ENCODE measurements at regions not wholly inside any gene's neighbourhood (a gene's known extent, or its start where the extent isn't known, plus 50 kb on each side); places are given as distances from the start of the nearest gene placed in this dataset.

- DNase-seq (ENCODE audit: low spot score), result no peak
- ATAC-seq, result no peak
Observed at GRCh38 chr4:173934201-173934600, 349.3 kb downstream of the FBXO8 start.

- ATAC-seq, result no peak
- no peak for DNase-seq (ENCODE audit: low spot score)
Observed at GRCh38 chr4:173932701-173933100, 350.8 kb downstream of the FBXO8 start.

- DNase-seq (ENCODE audit: low spot score) (no peak), ATAC-seq (no peak)
Observed at GRCh38 chr4:173930329-173930967, 353.0 kb downstream of the FBXO8 start.

- no peak for DNase-seq (ENCODE audit: low spot score)
- no peak for ATAC-seq
Observed at GRCh38 chr4:173929921-173930320, 353.5 kb downstream of the FBXO8 start.

- no peak for ATAC-seq
- no peak for DNase-seq (ENCODE audit: low spot score)
Observed at GRCh38 chr4:173924561-173924960, 358.9 kb downstream of the FBXO8 start.

GRCh38 chr4:173919861-173920260, 363.6 kb downstream of the FBXO8 start:
- ATAC-seq (no peak), DNase-seq (ENCODE audit: low spot score) (no peak)

- ATAC-seq (no peak), DNase-seq (ENCODE audit: low spot score) (no peak)
Observed at GRCh38 chr4:173919196-173919595, 364.3 kb downstream of the FBXO8 start.

- DNase-seq (ENCODE audit: low spot score) (no peak), ATAC-seq (no peak)
Observed at GRCh38 chr4:173917255-173917960, 366.1 kb downstream of the FBXO8 start.

GRCh38 chr4:173913496-173913895, 370.0 kb downstream of the FBXO8 start:
- no peak for ATAC-seq
- DNase-seq (ENCODE audit: low spot score), result no peak

GRCh38 chr4:173912384-173912783, 371.1 kb downstream of the FBXO8 start:
- ATAC-seq, result no peak
- DNase-seq (ENCODE audit: low spot score), result no peak

GRCh38 chr4:173910891-173911290, 372.6 kb downstream of the FBXO8 start:
- DNase-seq (ENCODE audit: low spot score) (no peak), ATAC-seq (no peak)

- ATAC-seq, result no peak
Observed at GRCh38 chr4:173909294-173909693, 374.2 kb downstream of the FBXO8 start.

GRCh38 chr4:173899813-173900212, 369.8 kb upstream of the HAND2 start:
- ATAC-seq (no peak), DNase-seq (ENCODE audit: low spot score) (no peak)

More at GRCh38 chr4:173909294-173909693, 374.2 kb downstream of the FBXO8 start:
- no peak for DNase-seq (ENCODE audit: low spot score)

- ATAC-seq, result no peak
Observed at GRCh38 chr4:173891072-173891471, 361.0 kb upstream of the HAND2 start.

GRCh38 chr4:173883821-173884220, 353.8 kb upstream of the HAND2 start:
- no peak for ATAC-seq
- DNase-seq (ENCODE audit: low spot score), result no peak

More at GRCh38 chr4:173891072-173891471, 361.0 kb upstream of the HAND2 start:
- DNase-seq (ENCODE audit: low spot score), result no peak

GRCh38 chr4:173880897-173881296, 350.9 kb upstream of the HAND2 start:
- ATAC-seq, result no peak
- DNase-seq (ENCODE audit: low spot score), result no peak

- ATAC-seq (no peak), DNase-seq (ENCODE audit: low spot score) (no peak)
Observed at GRCh38 chr4:173879509-173879908, 349.5 kb upstream of the HAND2 start.

- DNase-seq (ENCODE audit: low spot score) (no peak), ATAC-seq (no peak)
Observed at GRCh38 chr4:173878701-173879100, 348.7 kb upstream of the HAND2 start.

- DNase-seq (ENCODE audit: low spot score), result no peak
- ATAC-seq, result no peak
Observed at GRCh38 chr4:173871643-173872042, 341.6 kb upstream of the HAND2 start.

GRCh38 chr4:173866322-173867026, 336.4 kb upstream of the HAND2 start:
- DNase-seq (ENCODE audit: low spot score) (no peak), ATAC-seq (no peak)

GRCh38 chr4:173862754-173863153, 332.7 kb upstream of the HAND2 start:
- ATAC-seq, result no peak

GRCh38 chr4:173860094-173860493, 330.1 kb upstream of the HAND2 start:
- DNase-seq (ENCODE audit: low spot score) (no peak), ATAC-seq (no peak)

More at GRCh38 chr4:173862754-173863153, 332.7 kb upstream of the HAND2 start:
- no peak for DNase-seq (ENCODE audit: low spot score)

All from left lobe of liver (tissue), 2 donors.